Hepatocyte (in vitro differentiated cells): ENCODE measurements at regions not wholly inside any gene's neighbourhood (a gene's known extent, or its start where the extent isn't known, plus 50 kb on each side); places are given as distances from the start of the nearest gene placed in this dataset.

Experiments
- DNase-seq: peaks from one replicate; pipeline ENCODE4 v3.0.0-alpha.2; 2016; ENCODE audit warnings: low spot score
- H2AFZ ChIP-seq: fragments of 200-600 bp; sonication (generic); 2 replicates; pipeline ENCODE4 v1.6.0; 2016; ENCODE audit warnings: antibody characterized with exemption, mild to moderate bottlenecking
- H3K27ac ChIP-seq: fragments of 200-600 bp; sonication (generic); 2 replicates; pipeline ENCODE4 v1.5.1; 2016; ENCODE audit warnings: mild to moderate bottlenecking
- H3K27me3 ChIP-seq: fragments of 200-600 bp; sonication (generic); 2 replicates; pipeline ENCODE4 v1.6.1; 2016
- H3K36me3 ChIP-seq: fragments of 200-600 bp; sonication (generic); replicated peaks from 2 replicates; pipeline ENCODE4 v1.5.1; 2016; ENCODE audit warnings: low read depth; ENCODE audit not compliant: insufficient read depth
- H3K4me1 ChIP-seq: fragments of 200-600 bp; sonication (generic); 2 replicates; pipeline ENCODE4 v1.5.1; 2016; ENCODE audit warnings: mild to moderate bottlenecking, moderate library complexity; ENCODE audit not compliant: insufficient read depth
- H3K4me2 ChIP-seq: fragments of 200-600 bp; sonication (generic); 2 replicates; pipeline ENCODE4 v1.6.0; 2016
- H3K4me3 ChIP-seq: fragments of 200-600 bp; sonication (generic); 2 replicates; pipeline ENCODE4 v1.5.1; 2016; ENCODE audit warnings: mild to moderate bottlenecking
- H3K79me2 ChIP-seq: fragments of 200-600 bp; sonication (generic); 2 replicates; pipeline ENCODE4 v1.6.0; 2017; ENCODE audit warnings: mild to moderate bottlenecking
- H3K9me2 ChIP-seq: fragments of 200-600 bp; sonication (generic); replicated peaks from 2 replicates; pipeline ENCODE4 v1.6.0; 2017; ENCODE audit warnings: mild to moderate bottlenecking; ENCODE audit not compliant: insufficient read depth
- H3K9me3 ChIP-seq: fragments of 200-600 bp; sonication (generic); 2 replicates; pipeline ENCODE4 v1.5.1; 2016; ENCODE audit warnings: low read depth, mild to moderate bottlenecking
- H4K20me1 ChIP-seq: fragments of 200-600 bp; sonication (generic); 2 replicates; pipeline ENCODE4 v1.6.0; 2016; ENCODE audit warnings: mild to moderate bottlenecking; ENCODE audit not compliant: insufficient read depth, poor library complexity, severe bottlenecking
- EZH2 ChIP-seq: fragments of 200-600 bp; sonication (generic); IDR thresholded peaks from 2 replicates; pipeline ENCODE4 v1.6.1; 2016; ENCODE audit warnings: antibody characterized with exemption, mild to moderate bottlenecking, borderline replicate concordance
- EZH2phosphoT487 ChIP-seq: fragments of 200-600 bp; sonication (generic); IDR thresholded peaks from one replicate; pipeline ENCODE4 v1.6.1; 2018; ENCODE audit warnings: antibody characterized with exemption, mild to moderate bottlenecking, low read depth, moderate library complexity; ENCODE audit not compliant: unreplicated experiment, severe bottlenecking
- WGBS: methylation state at CpG from one replicate; pipeline ENCODE4 v1.1.6; 2016; ENCODE audit warnings: low lambda C conversion rate; ENCODE audit errors: missing lambda C conversion rate; 5-methylcytosine and 5-hydroxymethylcytosine counted together
- TF ChIP-seq, protein P1 (sequence below): fragments of 200-600 bp; sonication (generic); IDR thresholded peaks from 2 replicates; pipeline ENCODE4 v1.5.1; 2016; ENCODE audit warnings: antibody characterized with exemption, mild to moderate bottlenecking; ENCODE audit not compliant: poor library complexity

- Histone ChIP-seq H4K20me1 (no peaks in the 10 kb centered on the region), H3K9me3 (no peaks in the 10 kb centered on the region), H2AFZ (no peak overlapping the region), H3K79me2 (no peaks in the 10 kb centered on the region), H3K4me1 (no peaks in the 10 kb centered on the region), H3K27me3 (no peaks in the 10 kb centered on the region), H3K27ac (no peak overlapping the region), H3K4me2 (no peak overlapping the region), H3K36me3 (no peaks in the 10 kb centered on the region), H3K4me3 (no peak overlapping the region), H3K9me2 (no peaks in the 10 kb centered on the region)
- no peak for DNase-seq
- TF ChIP-seq, protein P1, sequence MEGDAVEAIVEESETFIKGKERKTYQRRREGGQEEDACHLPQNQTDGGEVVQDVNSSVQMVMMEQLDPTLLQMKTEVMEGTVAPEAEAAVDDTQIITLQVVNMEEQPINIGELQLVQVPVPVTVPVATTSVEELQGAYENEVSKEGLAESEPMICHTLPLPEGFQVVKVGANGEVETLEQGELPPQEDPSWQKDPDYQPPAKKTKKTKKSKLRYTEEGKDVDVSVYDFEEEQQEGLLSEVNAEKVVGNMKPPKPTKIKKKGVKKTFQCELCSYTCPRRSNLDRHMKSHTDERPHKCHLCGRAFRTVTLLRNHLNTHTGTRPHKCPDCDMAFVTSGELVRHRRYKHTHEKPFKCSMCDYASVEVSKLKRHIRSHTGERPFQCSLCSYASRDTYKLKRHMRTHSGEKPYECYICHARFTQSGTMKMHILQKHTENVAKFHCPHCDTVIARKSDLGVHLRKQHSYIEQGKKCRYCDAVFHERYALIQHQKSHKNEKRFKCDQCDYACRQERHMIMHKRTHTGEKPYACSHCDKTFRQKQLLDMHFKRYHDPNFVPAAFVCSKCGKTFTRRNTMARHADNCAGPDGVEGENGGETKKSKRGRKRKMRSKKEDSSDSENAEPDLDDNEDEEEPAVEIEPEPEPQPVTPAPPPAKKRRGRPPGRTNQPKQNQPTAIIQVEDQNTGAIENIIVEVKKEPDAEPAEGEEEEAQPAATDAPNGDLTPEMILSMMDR, result no peak
- no peak for TF ChIP-seq EZH2phosphoT487
- no peak for TF ChIP-seq EZH2
- whole genome bisulfite sequencing, result 92% methylated on average over 2 of the region's 2 CpGs
Observed at GRCh38 chr10:23742368-23742767, 303.5 kb downstream of the OTUD1 start.

GRCh38 chr10:23742807-23743206, 303.9 kb downstream of the OTUD1 start:
- H3K9me3 ChIP-seq, result no peaks in the 10 kb centered on the region
- no peaks in the 10 kb centered on the region for H3K36me3 ChIP-seq
- TF ChIP-seq EZH2 (no peak), EZH2phosphoT487 (no peak)
- TF ChIP-seq, protein P1, result no peak
- no peak overlapping the region for H3K4me2 ChIP-seq
- DNase-seq, result no peak
- WGBS, result 52% methylated on average over 1 of the region's 1 CpG
- H4K20me1 ChIP-seq, result no peaks in the 10 kb centered on the region
- no peak overlapping the region for H3K27ac ChIP-seq
- H3K4me1 ChIP-seq, result no peaks in the 10 kb centered on the region
- H3K79me2 ChIP-seq, result no peaks in the 10 kb centered on the region
- H3K9me2 ChIP-seq, result no peaks in the 10 kb centered on the region
- H3K27me3 ChIP-seq, result no peaks in the 10 kb centered on the region
- no peak overlapping the region for H3K4me3 ChIP-seq
- H2AFZ ChIP-seq, result no peak overlapping the region

DNA sequence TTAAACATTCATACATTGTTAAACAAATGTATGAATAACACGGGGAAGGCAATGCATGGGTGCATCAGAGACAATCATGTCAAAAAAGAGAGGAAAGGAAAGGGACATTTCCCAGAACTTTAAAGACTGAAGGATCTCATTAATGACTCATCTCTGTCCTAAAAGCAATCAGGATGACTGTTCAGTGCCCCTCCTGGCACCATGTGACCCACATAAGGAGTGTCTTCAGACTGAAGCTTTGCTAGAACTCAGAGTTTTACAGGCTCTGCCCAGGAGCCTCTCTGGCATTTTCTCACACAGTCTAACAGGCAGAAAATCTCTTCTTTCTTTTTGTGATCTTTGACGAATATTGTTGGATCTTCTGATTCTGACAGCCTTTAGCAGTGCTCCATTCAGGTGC, 315.3 kb downstream of the OTUD1 start:
- Histone ChIP-seq H3K27me3 (no peaks in the 10 kb centered on the region), H3K4me1 (no peaks in the 10 kb centered on the region), H3K4me2 (no peak overlapping the region), H3K9me3 (no peaks in the 10 kb centered on the region), H3K9me2 (no peaks in the 10 kb centered on the region), H3K27ac (no peak overlapping the region), H2AFZ (no peak overlapping the region), H3K4me3 (no peak overlapping the region), H4K20me1 (no peaks in the 10 kb centered on the region), H3K36me3 (no peaks in the 10 kb centered on the region), H3K79me2 (no peaks in the 10 kb centered on the region)
- no peak for DNase-seq
- no peak for TF ChIP-seq EZH2
- TF ChIP-seq, protein P1, result no peak
- no peak for TF ChIP-seq EZH2phosphoT487
- WGBS, result 62% methylated on average over 2 of the region's 2 CpGs

DNA sequence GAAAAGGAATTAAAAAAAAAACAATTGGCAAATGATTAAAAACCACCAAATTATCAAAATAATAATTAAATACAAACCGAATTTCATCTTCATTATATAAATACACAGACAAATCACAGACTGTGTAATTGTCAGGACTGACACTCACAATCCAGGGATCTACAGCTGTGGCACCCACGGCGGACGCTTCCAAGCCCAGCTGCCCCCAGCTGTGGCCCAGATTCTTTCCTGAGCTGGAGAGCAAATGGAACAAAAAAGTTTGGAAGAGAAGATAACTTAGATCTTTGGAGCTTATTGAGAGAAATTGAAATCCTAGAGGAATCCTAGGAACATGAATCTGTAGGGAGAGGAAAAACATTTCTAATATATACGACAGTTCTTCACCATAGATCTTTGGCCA, 316.1 kb downstream of the OTUD1 start:
- TF ChIP-seq EZH2 (no peak), EZH2phosphoT487 (no peak)
- TF ChIP-seq, protein P1, result no peak
- Histone ChIP-seq H3K79me2 (no peaks in the 10 kb centered on the region), H3K9me3 (no peaks in the 10 kb centered on the region), H3K27me3 (no peaks in the 10 kb centered on the region), H3K27ac (no peak overlapping the region), H3K4me3 (no peak overlapping the region), H3K4me2 (no peak overlapping the region), H3K9me2 (no peaks in the 10 kb centered on the region), H3K4me1 (no peaks in the 10 kb centered on the region), H2AFZ (no peak overlapping the region), H3K36me3 (no peaks in the 10 kb centered on the region), H4K20me1 (no peaks in the 10 kb centered on the region)
- DNase-seq, result no peak
- 73% methylated on average over 5 of the region's 5 CpGs for WGBS
